ENCODE measurements at regions not wholly inside any gene's neighbourhood (a gene's known extent, or its start where the extent isn't known, plus 50 kb on each side); places are given as distances from the start of the nearest gene placed in this dataset.

DNA sequence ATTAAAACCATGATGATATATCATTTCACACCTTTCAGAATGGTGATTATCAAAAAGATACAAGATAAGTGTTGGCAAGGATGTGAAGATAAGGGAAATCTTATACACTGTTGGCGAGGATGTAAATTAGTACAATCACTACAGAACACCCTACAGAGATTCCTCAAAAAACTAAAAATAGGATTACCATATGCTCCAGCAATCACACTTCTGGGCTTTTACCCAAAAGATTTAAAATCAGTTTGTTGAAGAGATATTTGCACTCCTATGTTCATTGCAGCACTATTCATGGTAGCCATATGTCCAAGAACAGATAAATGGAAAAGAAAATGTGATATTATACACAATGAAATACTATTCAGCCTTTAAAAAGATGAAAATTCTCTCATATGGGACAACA lies 240.4 kb downstream of the GABRG1 start:
- ChIA-PET CTCF (no interaction called here), POLR2A (no interaction called here)
- Histone ChIP-seq H3K4me1 (ENCODE audit: control insufficient read depth, extremely low read depth, insufficient read depth, low read length) (no peaks in the 10 kb centered on the region), H3K9ac (replicated peaks; ENCODE audit: extremely low read depth, insufficient read depth, low read length) (no peak overlapping the region), H3K79me2 (ENCODE audit: control insufficient read depth, insufficient read depth, low read length) (no peaks in the 10 kb centered on the region), H3K27me3 (ENCODE audit: control insufficient read depth in 2 of 2, insufficient read depth in 2 of 2, low read length in 2 of 2) (no peaks in the 10 kb centered on the region), H3K9me3 (replicated peaks; ENCODE audit: control insufficient read depth, insufficient read depth, low read length) (peaks cover 4% of the 10 kb centered on the region), H3K36me3 (ENCODE audit: control insufficient read depth in 2 of 2, extremely low read depth in 1 of 2, insufficient read depth in 2 of 2, low read length in 2 of 2) (no peaks in the 10 kb centered on the region), H4K20me1 (replicated peaks; ENCODE audit: control insufficient read depth, extremely low read depth, insufficient read depth, low read length) (no peaks in the 10 kb centered on the region), H3K9me1 (replicated peaks; ENCODE audit: control insufficient read depth, extremely low read depth, insufficient read depth, low read length) (no peaks in the 10 kb centered on the region), H3K4me2 (ENCODE audit: insufficient read depth, low read length) (no peak overlapping the region), H3K27ac (ENCODE audit: insufficient read depth, low read depth, low read length) (no peak overlapping the region), H3K4me3 (replicated peaks in 1 of 3; ENCODE audit: insufficient read depth in 1 of 3, low read depth in 1 of 3, low read length in 3 of 3) (no peak overlapping the region), H2AFZ (ENCODE audit: low read depth, low read length) (no peak overlapping the region)
- no TSS peak for BruUV-seq (replicated peaks)
- intact Hi-C loops (cut with micrococcal nuclease) (no loop called here), dilution Hi-C loops (cut with MboI; ENCODE audit: extremely low pct_ligation_motif_present, low sequenced_read_pairs) (no loop called here)
- no peak for FAIRE-seq
- no peak for TF ChIP-seq EZH2 (IDR thresholded peaks at IDR 0.05; ENCODE audit: borderline replicate concordance, low read depth, low read length, severe bottlenecking)
- no peak for DNase-seq (ENCODE audit: low read depth, low spot score)

DNA sequence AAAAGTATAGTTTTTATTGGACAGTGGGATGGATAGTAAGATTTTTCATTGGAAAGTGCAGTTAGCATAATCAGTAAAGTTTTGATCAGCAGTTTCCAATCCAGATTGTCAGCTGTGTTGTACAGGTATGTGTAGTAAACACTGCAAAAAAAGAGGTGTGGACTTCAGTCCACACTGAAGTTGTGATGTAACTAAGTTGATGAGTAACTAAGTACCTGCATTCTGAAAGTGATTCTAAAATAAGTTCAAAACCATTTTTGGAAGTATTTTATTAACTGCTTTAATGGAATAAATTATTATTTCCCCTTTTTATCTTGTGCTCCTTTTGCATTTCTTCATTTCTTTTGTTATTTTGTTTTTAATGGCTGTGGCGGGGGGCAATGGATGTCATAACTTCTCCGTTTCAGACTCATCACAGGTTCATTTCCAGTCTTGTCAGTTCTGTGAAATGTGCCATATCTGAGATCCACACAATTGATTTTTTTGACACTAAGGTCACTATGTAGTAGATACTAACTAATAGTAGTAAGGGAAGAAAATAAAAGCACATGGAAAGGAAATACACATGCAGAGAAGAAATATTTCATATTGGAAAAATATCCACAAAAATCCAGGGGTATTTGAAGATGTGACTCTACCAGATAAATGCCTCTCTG lies 247.5 kb downstream of the GABRG1 start:
- Histone ChIP-seq H4K20me1 (replicated peaks; ENCODE audit: control insufficient read depth, extremely low read depth, insufficient read depth, low read length) (no peaks in the 10 kb centered on the region), H3K27me3 (ENCODE audit: control insufficient read depth in 2 of 2, insufficient read depth in 2 of 2, low read length in 2 of 2) (no peaks in the 10 kb centered on the region), H3K27ac (ENCODE audit: insufficient read depth, low read depth, low read length) (no peak overlapping the region), H3K36me3 (ENCODE audit: control insufficient read depth in 2 of 2, extremely low read depth in 1 of 2, insufficient read depth in 2 of 2, low read length in 2 of 2) (no peaks in the 10 kb centered on the region), H3K9me3 (replicated peaks; ENCODE audit: control insufficient read depth, insufficient read depth, low read length) (peaks cover 2% of the 10 kb centered on the region), H3K4me2 (ENCODE audit: insufficient read depth, low read length) (no peak overlapping the region), H3K4me3 (replicated peaks in 1 of 3; ENCODE audit: insufficient read depth in 1 of 3, low read depth in 1 of 3, low read length in 3 of 3) (no peak overlapping the region), H3K9ac (replicated peaks; ENCODE audit: extremely low read depth, insufficient read depth, low read length) (no peak overlapping the region), H3K4me1 (ENCODE audit: control insufficient read depth, extremely low read depth, insufficient read depth, low read length) (no peaks in the 10 kb centered on the region), H2AFZ (ENCODE audit: low read depth, low read length) (no peak overlapping the region), H3K79me2 (ENCODE audit: control insufficient read depth, insufficient read depth, low read length) (no peaks in the 10 kb centered on the region), H3K9me1 (replicated peaks; ENCODE audit: control insufficient read depth, extremely low read depth, insufficient read depth, low read length) (no peaks in the 10 kb centered on the region)
- intact Hi-C loops (cut with micrococcal nuclease) (no loop called here), dilution Hi-C loops (cut with MboI; ENCODE audit: extremely low pct_ligation_motif_present, low sequenced_read_pairs) (no loop called here)
- BruUV-seq (replicated peaks), result no TSS peak
- DNase-seq (ENCODE audit: low read depth, low spot score), result no peak
- ChIA-PET POLR2A (no interaction called here), CTCF (no interaction called here)
- no peak for TF ChIP-seq FOS (IDR thresholded peaks at IDR 0.05; ENCODE audit: borderline replicate concordance, insufficient read depth, low read length)
- no peak for TF ChIP-seq MYC (IDR thresholded peaks at IDR 0.05; ENCODE audit: low read depth, low read length)
- TF ChIP-seq, protein P1, sequence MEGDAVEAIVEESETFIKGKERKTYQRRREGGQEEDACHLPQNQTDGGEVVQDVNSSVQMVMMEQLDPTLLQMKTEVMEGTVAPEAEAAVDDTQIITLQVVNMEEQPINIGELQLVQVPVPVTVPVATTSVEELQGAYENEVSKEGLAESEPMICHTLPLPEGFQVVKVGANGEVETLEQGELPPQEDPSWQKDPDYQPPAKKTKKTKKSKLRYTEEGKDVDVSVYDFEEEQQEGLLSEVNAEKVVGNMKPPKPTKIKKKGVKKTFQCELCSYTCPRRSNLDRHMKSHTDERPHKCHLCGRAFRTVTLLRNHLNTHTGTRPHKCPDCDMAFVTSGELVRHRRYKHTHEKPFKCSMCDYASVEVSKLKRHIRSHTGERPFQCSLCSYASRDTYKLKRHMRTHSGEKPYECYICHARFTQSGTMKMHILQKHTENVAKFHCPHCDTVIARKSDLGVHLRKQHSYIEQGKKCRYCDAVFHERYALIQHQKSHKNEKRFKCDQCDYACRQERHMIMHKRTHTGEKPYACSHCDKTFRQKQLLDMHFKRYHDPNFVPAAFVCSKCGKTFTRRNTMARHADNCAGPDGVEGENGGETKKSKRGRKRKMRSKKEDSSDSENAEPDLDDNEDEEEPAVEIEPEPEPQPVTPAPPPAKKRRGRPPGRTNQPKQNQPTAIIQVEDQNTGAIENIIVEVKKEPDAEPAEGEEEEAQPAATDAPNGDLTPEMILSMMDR (IDR thresholded peaks at IDR 0.05; ENCODE audit: extremely low read depth in 1 of 2, insufficient read depth in 1 of 2, low read depth in 1 of 2, low read length in 2 of 2), result no peak
- no peak for TF ChIP-seq JUN (IDR thresholded peaks at IDR 0.05; ENCODE audit: borderline replicate concordance, insufficient read depth, insufficient read length, low read depth)
- TF ChIP-seq POLR2A (IDR thresholded peaks at IDR 0.05; ENCODE audit: low read depth, low read length), result no peak
- TF ChIP-seq GATA2 (IDR thresholded peaks at IDR 0.05; ENCODE audit: insufficient read depth, insufficient read length, low read depth, low read length), result no peak
- TF ChIP-seq, protein P2, sequence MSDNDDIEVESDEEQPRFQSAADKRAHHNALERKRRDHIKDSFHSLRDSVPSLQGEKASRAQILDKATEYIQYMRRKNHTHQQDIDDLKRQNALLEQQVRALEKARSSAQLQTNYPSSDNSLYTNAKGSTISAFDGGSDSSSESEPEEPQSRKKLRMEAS (IDR thresholded peaks at IDR 0.05; ENCODE audit: insufficient read depth, insufficient read length), result no peak
- TF ChIP-seq EZH2 (IDR thresholded peaks at IDR 0.05; ENCODE audit: borderline replicate concordance, low read depth, low read length, severe bottlenecking), result no peak
- TF ChIP-seq POLR2AphosphoS5 (IDR thresholded peaks at IDR 0.05; ENCODE audit: insufficient read depth, low read depth, low read length), result no peak
- no peak for FAIRE-seq

Data from endothelial cell of umbilical vein (primary cell).